ENCODE measurements at regions not wholly inside any gene's neighbourhood (a gene's known extent, or its start where the extent isn't known, plus 50 kb on each side); places are given as distances from the start of the nearest gene placed in this dataset.

DNA sequence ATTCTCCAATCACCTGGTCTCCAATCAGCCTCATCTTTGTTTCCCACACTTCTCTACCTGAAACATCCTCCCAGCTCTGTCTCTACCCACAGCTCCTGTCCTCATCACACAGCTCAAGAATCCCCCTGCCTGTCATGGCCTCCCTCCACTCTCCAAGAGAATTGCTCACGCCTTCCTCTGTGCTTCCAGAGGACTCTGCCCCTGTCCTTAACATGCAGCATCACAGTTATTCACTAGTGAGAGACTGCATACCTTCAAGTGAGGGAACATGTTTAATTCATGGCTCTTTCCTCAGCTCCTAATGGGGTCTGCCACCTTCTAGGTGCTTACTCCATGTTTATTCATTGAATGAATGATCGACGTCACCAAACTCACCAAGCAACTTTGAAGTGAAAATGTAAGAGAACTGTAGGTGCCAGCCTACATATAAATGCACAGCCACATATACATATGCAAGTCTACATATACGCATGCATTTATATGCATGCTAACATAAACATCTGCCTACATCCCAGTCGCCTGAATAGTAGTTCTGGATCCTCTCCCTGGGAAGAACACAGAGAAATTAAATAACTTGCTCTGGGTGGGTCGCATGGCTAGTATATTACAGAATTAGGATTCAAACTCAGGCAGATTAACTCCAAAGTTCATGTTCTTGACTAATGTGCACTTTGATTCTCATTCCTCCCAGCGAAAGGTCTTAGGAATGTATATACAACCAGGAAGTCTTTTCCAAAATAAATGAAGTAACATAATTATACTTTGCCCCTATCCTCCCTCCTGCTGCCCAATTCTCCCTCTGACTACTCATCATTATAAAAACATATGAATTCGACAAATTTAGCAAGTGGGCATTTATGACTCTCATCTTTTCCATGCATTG lies 295.6 kb downstream of the MAFB start:
- CTCF ChIA-PET (ENCODE audit: partially characterized antibody): no interaction called here
- TF ChIP-seq SIX5 (IDR thresholded peaks at IDR 0.05; ENCODE audit: low read depth, low read length) (no peak), KDM1A (IDR thresholded peaks at IDR 0.05; ENCODE audit: borderline replicate concordance, low read length) (no peak), RXRA (IDR thresholded peaks at IDR 0.05; ENCODE audit: insufficient read depth, low read depth, low read length) (no peak), TEAD4 (IDR thresholded peaks at IDR 0.05; ENCODE audit: low read depth, low read length) (no peak), CBX8 (IDR thresholded peaks at IDR 0.05; ENCODE audit: borderline replicate concordance, low read depth, low read length) (no peak), TCF12 (IDR thresholded peaks at IDR 0.05; ENCODE audit: low read depth, low read length) (no peak), PHF8 (conservative IDR thresholded peaks at IDR 0.05; ENCODE audit: low read depth, low read length) (no peak), SRF (IDR thresholded peaks at IDR 0.05; ENCODE audit: low read depth, low read length) (no peak)
- TF ChIP-seq, protein P1, sequence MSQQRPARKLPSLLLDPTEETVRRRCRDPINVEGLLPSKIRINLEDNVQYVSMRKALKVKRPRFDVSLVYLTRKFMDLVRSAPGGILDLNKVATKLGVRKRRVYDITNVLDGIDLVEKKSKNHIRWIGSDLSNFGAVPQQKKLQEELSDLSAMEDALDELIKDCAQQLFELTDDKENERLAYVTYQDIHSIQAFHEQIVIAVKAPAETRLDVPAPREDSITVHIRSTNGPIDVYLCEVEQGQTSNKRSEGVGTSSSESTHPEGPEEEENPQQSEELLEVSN (IDR thresholded peaks at IDR 0.05): no peak
- TF ChIP-seq, protein P2, sequence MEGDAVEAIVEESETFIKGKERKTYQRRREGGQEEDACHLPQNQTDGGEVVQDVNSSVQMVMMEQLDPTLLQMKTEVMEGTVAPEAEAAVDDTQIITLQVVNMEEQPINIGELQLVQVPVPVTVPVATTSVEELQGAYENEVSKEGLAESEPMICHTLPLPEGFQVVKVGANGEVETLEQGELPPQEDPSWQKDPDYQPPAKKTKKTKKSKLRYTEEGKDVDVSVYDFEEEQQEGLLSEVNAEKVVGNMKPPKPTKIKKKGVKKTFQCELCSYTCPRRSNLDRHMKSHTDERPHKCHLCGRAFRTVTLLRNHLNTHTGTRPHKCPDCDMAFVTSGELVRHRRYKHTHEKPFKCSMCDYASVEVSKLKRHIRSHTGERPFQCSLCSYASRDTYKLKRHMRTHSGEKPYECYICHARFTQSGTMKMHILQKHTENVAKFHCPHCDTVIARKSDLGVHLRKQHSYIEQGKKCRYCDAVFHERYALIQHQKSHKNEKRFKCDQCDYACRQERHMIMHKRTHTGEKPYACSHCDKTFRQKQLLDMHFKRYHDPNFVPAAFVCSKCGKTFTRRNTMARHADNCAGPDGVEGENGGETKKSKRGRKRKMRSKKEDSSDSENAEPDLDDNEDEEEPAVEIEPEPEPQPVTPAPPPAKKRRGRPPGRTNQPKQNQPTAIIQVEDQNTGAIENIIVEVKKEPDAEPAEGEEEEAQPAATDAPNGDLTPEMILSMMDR (IDR thresholded peaks at IDR 0.05; ENCODE audit: control extremely low read depth in 1 of 3, insufficient read depth in 1 of 3, low read depth in 1 of 3, low read length in 3 of 3): no peak

More for the DNA sequence above, 295.6 kb downstream of the MAFB start:
- no peak overlapping the region for H2BK12ac ChIP-seq (ENCODE audit: low read depth, low read length)
- no peak for FAIRE-seq
- POLR2A ChIA-PET (ENCODE audit: partially characterized antibody): no interaction called here
- H3K9ac ChIP-seq (replicated peaks in 1 of 4; ENCODE audit: extremely low read depth in 1 of 4, low read depth in 3 of 4, low read length in 3 of 4): no peak overlapping the region
- no peak overlapping the region for H3K14ac ChIP-seq (ENCODE audit: insufficient read length)
- H3K4me3 ChIP-seq (ENCODE audit: extremely low read depth in 1 of 4, insufficient read depth in 2 of 4, low read depth in 3 of 4, low read length in 4 of 4): no peak overlapping the region
- no peak overlapping the region for H3K4me2 ChIP-seq (ENCODE audit: insufficient read depth in 1 of 2, low read depth in 2 of 2, low read length in 2 of 2)
- H3K27me3 ChIP-seq (replicated peaks in 1 of 4; ENCODE audit: control insufficient read depth in 3 of 4, extremely low read depth in 1 of 4, insufficient read depth in 3 of 4, low read length in 3 of 4): no peaks in the 10 kb centered on the region
- no peak overlapping the region for H2BK20ac ChIP-seq (ENCODE audit: low read length)
- no peak overlapping the region for H4K5ac ChIP-seq (ENCODE audit: insufficient read length, low read depth, low read length)
- no peak overlapping the region for H2BK5ac ChIP-seq (ENCODE audit: low read depth, low read length)
- WGBS, 2 experiments (ENCODE audit: extremely low coverage in 1 of 2, insufficient coverage in 1 of 2, insufficient read length in 1 of 2, insufficient replicate concordance in 2 of 2, low coverage in 1 of 2, low lambda C conversion rate in 2 of 2, missing lambda C conversion rate in 1 of 2): 87% methylated on average over 8 of the region's 8 CpGs; no CpG with 5 or more reads in 1 of the 2 experiments
- H3K9me3 ChIP-seq (ENCODE audit: insufficient read depth in 2 of 2, low read depth in 1 of 2, low read length in 1 of 2): no peaks in the 10 kb centered on the region
- no peaks in the 10 kb centered on the region for H3K79me1 ChIP-seq (ENCODE audit: low read depth, low read length)
- no peaks in the 10 kb centered on the region for H4K20me1 ChIP-seq (replicated peaks in 1 of 2; ENCODE audit: control insufficient read depth in 1 of 2, insufficient read depth in 2 of 2, low read length in 2 of 2)
- no peak overlapping the region for H3K56ac ChIP-seq (replicated peaks; ENCODE audit: insufficient read length, low read depth, low read length)
- H2BK120ac ChIP-seq (replicated peaks; ENCODE audit: low read depth, low read length): no peak overlapping the region
- H3K4me1 ChIP-seq (replicated peaks in 1 of 4; ENCODE audit: control insufficient read depth in 3 of 4, insufficient read depth in 4 of 4, low read length in 3 of 4): no peaks in the 10 kb centered on the region
- no peak overlapping the region for H3K27ac ChIP-seq (ENCODE audit: low read depth, low read length)
- no peaks in the 10 kb centered on the region for H3K23me2 ChIP-seq (ENCODE audit: low read depth, low read length)
- no peak overlapping the region for H4K8ac ChIP-seq (ENCODE audit: extremely low read depth, insufficient read depth, low read length)
- H3K4ac ChIP-seq (replicated peaks; ENCODE audit: insufficient read length, low read depth, low read length): no peak overlapping the region
- 0 out of 2 replicates have a peak overlapping the region, but pooled peaks have one; percentile 20 for H2AFZ ChIP-seq (ENCODE audit: low read length)
- DNase-seq (ENCODE audit: low read depth in 1 of 2, low spot score in 2 of 2): no peak
- no peaks in the 10 kb centered on the region for H3K79me2 ChIP-seq (ENCODE audit: control insufficient read depth in 1 of 2, insufficient read depth in 2 of 2, low read length in 2 of 2)
- H3K23ac ChIP-seq (ENCODE audit: insufficient read length): no peak overlapping the region
- H4K91ac ChIP-seq (replicated peaks; ENCODE audit: insufficient read length, low read length): no peak overlapping the region
- H2AK5ac ChIP-seq (ENCODE audit: low read depth, low read length): no peak overlapping the region
- no peak overlapping the region for H2BK15ac ChIP-seq (ENCODE audit: low read length)
- 0 out of 2 replicates have a peak overlapping the region, but pooled peaks have one; percentile 19 for H3K18ac ChIP-seq (ENCODE audit: extremely low read depth, low read length)
- H3K36me3 ChIP-seq (ENCODE audit: control insufficient read depth in 2 of 4, insufficient read depth in 4 of 4, low read length in 3 of 4): no peaks in the 10 kb centered on the region
